Mammary epithelial cell (primary cell): ENCODE measurements at regions not wholly inside any gene's neighbourhood (a gene's known extent, or its start where the extent isn't known, plus 50 kb on each side); places are given as distances from the start of the nearest gene placed in this dataset.

ENCODE experiments used
- CTCF ChIP-seq, 2 donors: IDR thresholded peaks in 1 of 2; conservative IDR thresholded peaks in 1 of 2; 2 replicates each; pipeline ENCODE4 v1.5.1; 2011 to 2012; ENCODE audit warnings: inconsistent platforms in 2 of 2, low read length in 2 of 2, mild to moderate bottlenecking in 2 of 2, control low read depth in 1 of 2, low read depth in 1 of 2; ENCODE audit not compliant: insufficient read depth in 1 of 2; ENCODE audit errors: extremely low read depth in 1 of 2
- EZH2 ChIP-seq: IDR thresholded peaks from 2 replicates; pipeline ENCODE4 v1.6.1; 2012; ENCODE audit warnings: low read length, inconsistent platforms, borderline replicate concordance

DNA sequence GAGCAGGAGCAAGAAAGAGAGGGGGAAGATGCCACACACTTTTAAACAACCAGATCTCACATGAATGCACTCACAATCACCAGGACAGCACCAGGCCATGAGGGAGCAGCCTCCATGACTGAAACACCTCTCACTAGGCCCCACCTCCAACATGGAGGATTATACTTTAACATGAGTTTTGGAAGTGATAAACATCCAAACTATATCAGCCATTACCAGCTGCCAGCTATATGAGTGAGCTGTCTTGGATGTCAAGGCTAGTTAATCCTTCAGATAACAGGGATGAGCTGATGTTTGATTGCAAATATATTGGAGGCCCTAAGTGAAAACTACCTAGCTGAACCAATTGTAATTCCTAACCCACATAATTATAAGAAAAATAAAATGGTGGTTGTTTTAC lies 108.4 kb upstream of the DCBLD2 start:
- TF ChIP-seq CTCF (conservative IDR thresholded peaks at IDR 0.05 in 1 of 2, IDR thresholded peaks at IDR 0.05 in 1 of 2; ENCODE audit: extremely low read depth in 1 of 2, insufficient read depth in 1 of 2, low read depth in 1 of 2, low read length in 2 of 2) (no peak), EZH2 (no peak)
